ENCODE measurements at regions not wholly inside any gene's neighbourhood (a gene's known extent, or its start where the extent isn't known, plus 50 kb on each side); places are given as distances from the start of the nearest gene placed in this dataset.

DNA sequence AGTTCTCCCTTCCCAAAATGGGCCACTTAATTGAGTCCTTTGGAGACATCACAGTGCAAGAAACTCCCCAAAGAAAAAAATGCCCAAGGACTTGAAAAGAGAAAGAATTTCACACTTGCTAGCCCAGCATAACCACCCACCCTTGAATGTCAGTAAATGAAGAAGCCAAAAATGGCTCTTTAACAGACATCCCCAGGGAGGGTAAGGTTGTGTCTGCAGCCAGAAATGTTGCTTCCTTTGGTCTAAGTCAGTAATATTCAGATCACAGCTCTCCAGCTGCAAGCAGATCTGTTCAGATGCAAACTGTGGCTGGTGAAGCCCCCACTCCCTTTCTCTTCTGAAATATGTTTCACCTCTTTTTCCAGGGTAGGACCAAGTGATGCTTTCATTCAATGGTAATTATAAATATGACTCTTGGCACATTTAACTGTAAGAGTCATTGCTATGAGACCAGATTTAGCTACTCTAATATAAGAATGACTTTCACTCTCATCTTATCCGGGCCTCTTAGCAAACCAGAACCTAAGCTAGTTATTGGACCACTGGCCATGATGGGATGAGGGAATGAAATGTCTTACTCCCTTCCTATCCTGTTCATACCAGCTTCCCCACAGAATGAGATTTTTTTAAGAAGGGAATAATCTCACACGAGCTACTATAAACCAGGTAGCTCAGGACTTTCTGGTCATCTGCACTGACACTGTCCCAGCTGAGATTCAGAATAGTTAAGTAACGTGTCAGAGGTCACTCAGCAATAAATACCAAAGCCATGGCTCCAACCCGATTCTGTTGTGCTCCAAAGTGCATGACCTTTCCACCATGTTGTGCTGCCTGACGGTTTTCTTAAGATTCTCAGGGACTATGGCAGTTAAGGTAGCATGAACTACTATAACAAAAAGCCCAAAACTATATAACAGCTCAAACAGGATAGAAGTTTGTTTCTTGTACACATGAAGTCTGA, 234.1 kb downstream of the FOXO1 start:
- no peak for TF ChIP-seq TARDBP (IDR thresholded peaks at IDR 0.05)
- TF ChIP-seq CTBP1 (IDR thresholded peaks at IDR 0.05; ENCODE audit: borderline replicate concordance): no peak
- TF ChIP-seq SUZ12 (IDR thresholded peaks at IDR 0.05): no peak
